ENCODE measurements at regions not wholly inside any gene's neighbourhood (a gene's known extent, or its start where the extent isn't known, plus 50 kb on each side); places are given as distances from the start of the nearest gene placed in this dataset.

- WGBS (ENCODE audit: insufficient coverage): no CpG with 5 or more reads among the region's 1 CpG
- Histone ChIP-seq H3K9me3 (replicated peaks in 1 of 2; ENCODE audit: control insufficient read depth in 1 of 2, insufficient read depth in 1 of 2, low read length in 2 of 2) (no peaks in the 10 kb centered on the region), H4K20me1 (ENCODE audit: insufficient read depth, low read length) (no peaks in the 10 kb centered on the region), H3K4me1 (ENCODE audit: control insufficient read depth in 1 of 2, insufficient read depth in 2 of 2, low read length in 2 of 2) (peaks cover 0 to 3% of the 10 kb centered on the region in 2 donors), H3K36me3 (replicated peaks in 1 of 2; ENCODE audit: control insufficient read depth in 1 of 2, insufficient read depth in 2 of 2, low read length in 2 of 2) (no peaks in the 10 kb centered on the region), H3K27ac (ENCODE audit: low read depth in 1 of 2, low read length in 2 of 2) (no peak overlapping the region), H3K27me3 (ENCODE audit: control insufficient read depth in 2 of 2, insufficient read depth in 2 of 2, low read length in 2 of 2) (no peaks in the 10 kb centered on the region), H3K4me3 (replicated peaks in 1 of 3; ENCODE audit: low read depth in 2 of 3, low read length in 3 of 3) (no peak overlapping the region), H3K9ac (ENCODE audit: insufficient read depth, low read length, poor library complexity, severe bottlenecking) (no peak overlapping the region), H2AFZ (ENCODE audit: insufficient read depth, low read depth, low read length, poor library complexity, severe bottlenecking) (no peak overlapping the region), H3K79me2 (ENCODE audit: insufficient read depth, low read length) (no peaks in the 10 kb centered on the region), H3K4me2 (replicated peaks; ENCODE audit: extremely low read depth, low read length, poor library complexity, severe bottlenecking) (no peak overlapping the region)
- H3K27ac Mint-ChIP-seq: no peak overlapping the region
- TF ChIP-seq CTCF (IDR thresholded peaks at IDR 0.05): no peak
- peaks cover 7% of the 10 kb centered on the region for H3K4me1 Mint-ChIP-seq
- no peaks in the 10 kb centered on the region for H3K36me3 Mint-ChIP-seq
- H3K4me3 Mint-ChIP-seq: no peak overlapping the region
- H3K27me3 Mint-ChIP-seq (ENCODE audit: low read depth in 3 of 3): peaks cover 0 to 3% (median 0%) of the 10 kb centered on the region in 3 donors
- DNase-seq: no peak
- H3K9me3 Mint-ChIP-seq: no peaks in the 10 kb centered on the region
- intact Hi-C loops (cut with micrococcal nuclease): no loop called here
Observed at GRCh38 chr5:100432741-100433140, 102.4 kb upstream of the FAM174A start.

- Mint-ChIP-seq H3K4me1 (peaks cover 7% of the 10 kb centered on the region), H3K9me3 (peaks cover 0 to under 1% (median 0%) of the 10 kb centered on the region in 7 donors), H3K27me3 (ENCODE audit: low read depth in 3 of 3) (peaks cover 0 to 3% (median 0%) of the 10 kb centered on the region in 3 donors), H3K27ac (no peak overlapping the region), H3K36me3 (no peaks in the 10 kb centered on the region), H3K4me3 (no peak overlapping the region)
- Histone ChIP-seq H2AFZ (ENCODE audit: insufficient read depth, low read depth, low read length, poor library complexity, severe bottlenecking) (no peak overlapping the region), H4K20me1 (ENCODE audit: insufficient read depth, low read length) (no peaks in the 10 kb centered on the region), H3K4me1 (ENCODE audit: control insufficient read depth in 1 of 2, insufficient read depth in 2 of 2, low read length in 2 of 2) (peaks cover 0 to 3% of the 10 kb centered on the region in 2 donors), H3K9me3 (replicated peaks in 1 of 2; ENCODE audit: control insufficient read depth in 1 of 2, insufficient read depth in 1 of 2, low read length in 2 of 2) (peaks cover 1 to 2% of the 10 kb centered on the region in 2 donors), H3K36me3 (replicated peaks in 1 of 2; ENCODE audit: control insufficient read depth in 1 of 2, insufficient read depth in 2 of 2, low read length in 2 of 2) (no peaks in the 10 kb centered on the region), H3K27me3 (ENCODE audit: control insufficient read depth in 2 of 2, insufficient read depth in 2 of 2, low read length in 2 of 2) (no peaks in the 10 kb centered on the region), H3K9ac (ENCODE audit: insufficient read depth, low read length, poor library complexity, severe bottlenecking) (no peak overlapping the region), H3K79me2 (ENCODE audit: insufficient read depth, low read length) (no peaks in the 10 kb centered on the region), H3K27ac (ENCODE audit: low read depth in 1 of 2, low read length in 2 of 2) (no peak overlapping the region), H3K4me2 (replicated peaks; ENCODE audit: extremely low read depth, low read length, poor library complexity, severe bottlenecking) (no peak overlapping the region), H3K4me3 (replicated peaks in 1 of 3; ENCODE audit: low read depth in 2 of 3, low read length in 3 of 3) (no peak overlapping the region)
- 0% methylated on average over 1 of the region's 4 CpGs for WGBS (ENCODE audit: insufficient coverage)
- peak; percentile 9 to 30 (median 29) for DNase-seq
- peak; percentile 91 for TF ChIP-seq CTCF (IDR thresholded peaks at IDR 0.05)
- intact Hi-C loops (cut with micrococcal nuclease): no loop called here
Observed at GRCh38 chr5:100430268-100431195, 104.6 kb upstream of the FAM174A start.
